ENCODE measurements at regions not wholly inside any gene's neighbourhood (a gene's known extent, or its start where the extent isn't known, plus 50 kb on each side); places are given as distances from the start of the nearest gene placed in this dataset.

DNA sequence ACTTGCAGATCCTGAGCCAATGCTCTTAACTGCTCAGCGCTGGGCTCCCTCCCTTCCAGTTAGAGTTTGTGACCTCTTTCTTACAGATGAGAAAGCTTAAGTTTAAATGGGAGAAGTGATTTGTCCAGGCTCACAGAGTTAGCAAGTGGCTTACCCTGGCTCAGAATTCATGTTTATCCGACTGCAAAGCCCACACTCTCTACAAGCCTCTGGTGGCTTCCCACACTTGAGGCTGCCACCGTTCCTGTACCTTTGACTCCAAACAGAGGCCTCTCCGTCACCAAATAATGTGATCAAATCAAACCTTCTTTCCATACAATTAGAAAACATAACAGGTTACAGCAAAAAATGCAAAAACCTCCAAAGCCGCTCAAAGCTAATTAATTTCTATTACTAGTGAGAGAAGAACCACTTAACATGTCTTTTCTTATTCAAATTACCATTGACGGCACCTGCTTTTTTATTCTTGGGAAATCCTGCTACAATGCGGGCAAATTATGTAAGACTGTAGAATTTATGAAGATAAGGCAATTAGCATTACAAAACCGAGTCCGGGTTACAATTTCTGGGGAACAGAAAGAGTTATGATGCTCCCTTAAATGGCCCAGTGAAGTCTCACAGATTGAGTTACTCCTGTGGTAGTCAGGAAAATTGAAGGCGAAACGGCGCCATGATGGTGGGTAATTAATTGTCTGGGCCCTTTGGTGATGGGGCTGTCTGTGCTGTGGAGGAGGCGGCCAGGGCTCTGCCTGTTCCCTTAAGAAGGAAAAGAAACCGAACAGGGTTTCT is 324.3 kb upstream of the POU3F1 start:
- Histone ChIP-seq H3K36me3 (ENCODE audit: control insufficient read depth, insufficient read depth, low read length, severe bottlenecking) (no peaks in the 10 kb centered on the region), H3K27me3 (replicated peaks; ENCODE audit: control insufficient read depth, insufficient read depth, low read length) (no peaks in the 10 kb centered on the region), H3K4me3 (ENCODE audit: low read length) (no peak overlapping the region), H3K4me1 (ENCODE audit: control insufficient read depth, insufficient read depth, low read length) (no peaks in the 10 kb centered on the region), H3K9ac (ENCODE audit: low read length) (no peak overlapping the region), H3K9me3 (ENCODE audit: control insufficient read depth, low read length) (peaks cover 21% of the 10 kb centered on the region)
- no peak for DNase-seq (ENCODE audit: low read depth)

GRCh38 chr1:38365242-38365641 is 318.6 kb upstream of the POU3F1 start:
- Histone ChIP-seq H3K4me1 (ENCODE audit: control insufficient read depth, insufficient read depth, low read length) (no peaks in the 10 kb centered on the region), H3K9ac (ENCODE audit: low read length) (no peak overlapping the region), H3K36me3 (ENCODE audit: control insufficient read depth, insufficient read depth, low read length, severe bottlenecking) (no peaks in the 10 kb centered on the region), H3K27me3 (replicated peaks; ENCODE audit: control insufficient read depth, insufficient read depth, low read length) (no peaks in the 10 kb centered on the region), H3K9me3 (ENCODE audit: control insufficient read depth, low read length) (no peaks in the 10 kb centered on the region), H3K4me3 (ENCODE audit: low read length) (no peak overlapping the region)
- no peak for DNase-seq (ENCODE audit: low read depth)

DNA sequence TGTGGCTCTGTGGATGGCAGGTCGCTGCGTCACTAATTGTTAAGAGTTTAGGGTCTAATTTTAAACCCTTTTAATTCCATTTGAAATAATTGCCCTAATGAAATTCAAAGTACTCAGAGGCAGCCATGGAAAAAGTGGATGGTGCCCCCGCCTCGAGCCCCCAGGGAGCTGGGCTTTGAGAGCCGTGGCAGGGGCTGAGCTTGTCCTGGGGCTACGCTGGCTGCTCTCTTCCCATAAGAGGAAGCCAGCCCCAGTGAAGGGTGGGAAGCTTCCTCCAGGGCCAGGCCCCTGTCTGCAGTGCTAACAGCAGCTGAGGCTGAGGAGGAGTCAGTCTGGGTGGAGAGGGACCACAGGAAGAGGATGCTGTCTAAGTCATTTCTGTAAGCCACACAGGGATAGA is 315.0 kb upstream of the POU3F1 start:
- H3K9me3 ChIP-seq (ENCODE audit: control insufficient read depth, low read length), result peaks cover 2% of the 10 kb centered on the region
- no peaks in the 10 kb centered on the region for H3K27me3 ChIP-seq (replicated peaks; ENCODE audit: control insufficient read depth, insufficient read depth, low read length)
- no peak for DNase-seq (ENCODE audit: low read depth)
- no peak overlapping the region for H3K4me3 ChIP-seq (ENCODE audit: low read length)
- no peaks in the 10 kb centered on the region for H3K36me3 ChIP-seq (ENCODE audit: control insufficient read depth, insufficient read depth, low read length, severe bottlenecking)
- no peaks in the 10 kb centered on the region for H3K4me1 ChIP-seq (ENCODE audit: control insufficient read depth, insufficient read depth, low read length)
- no peak overlapping the region for H3K9ac ChIP-seq (ENCODE audit: low read length)

- no peak for DNase-seq (ENCODE audit: low read depth)
- Histone ChIP-seq H3K9ac (ENCODE audit: low read length) (no peak overlapping the region), H3K9me3 (ENCODE audit: control insufficient read depth, low read length) (peaks cover 2% of the 10 kb centered on the region), H3K4me3 (ENCODE audit: low read length) (no peak overlapping the region), H3K36me3 (ENCODE audit: control insufficient read depth, insufficient read depth, low read length, severe bottlenecking) (no peaks in the 10 kb centered on the region), H3K27me3 (replicated peaks; ENCODE audit: control insufficient read depth, insufficient read depth, low read length) (no peaks in the 10 kb centered on the region), H3K4me1 (ENCODE audit: control insufficient read depth, insufficient read depth, low read length) (no peaks in the 10 kb centered on the region)
Measured at GRCh38 chr1:38360807-38361206, 314.2 kb upstream of the POU3F1 start.

DNA sequence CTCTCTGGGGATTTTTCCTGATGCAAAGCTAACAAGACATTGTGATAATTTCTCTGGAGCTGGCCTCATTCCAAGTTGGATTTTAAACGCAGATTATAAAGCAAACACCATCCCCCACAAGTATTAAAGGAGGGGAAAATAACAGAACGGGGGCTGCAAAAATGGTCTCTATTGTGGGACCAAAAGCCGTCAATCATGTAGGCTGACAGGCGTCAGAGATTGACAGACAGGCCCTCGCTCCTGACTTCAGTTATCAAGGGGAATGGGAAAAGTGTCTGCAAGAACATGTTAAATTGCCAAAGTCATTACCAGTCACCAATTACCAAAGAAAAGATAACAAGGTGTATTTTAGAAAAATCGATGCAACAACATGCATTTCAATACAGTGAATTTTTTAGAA is 307.4 kb upstream of the POU3F1 start:
- Histone ChIP-seq H3K4me3 (ENCODE audit: low read length) (no peak overlapping the region), H3K36me3 (ENCODE audit: control insufficient read depth, insufficient read depth, low read length, severe bottlenecking) (no peaks in the 10 kb centered on the region), H3K9ac (ENCODE audit: low read length) (no peak overlapping the region), H3K4me1 (ENCODE audit: control insufficient read depth, insufficient read depth, low read length) (no peaks in the 10 kb centered on the region), H3K9me3 (ENCODE audit: control insufficient read depth, low read length) (peaks cover 10% of the 10 kb centered on the region), H3K27me3 (replicated peaks; ENCODE audit: control insufficient read depth, insufficient read depth, low read length) (no peaks in the 10 kb centered on the region)
- DNase-seq (ENCODE audit: low read depth), result no peak

DNA sequence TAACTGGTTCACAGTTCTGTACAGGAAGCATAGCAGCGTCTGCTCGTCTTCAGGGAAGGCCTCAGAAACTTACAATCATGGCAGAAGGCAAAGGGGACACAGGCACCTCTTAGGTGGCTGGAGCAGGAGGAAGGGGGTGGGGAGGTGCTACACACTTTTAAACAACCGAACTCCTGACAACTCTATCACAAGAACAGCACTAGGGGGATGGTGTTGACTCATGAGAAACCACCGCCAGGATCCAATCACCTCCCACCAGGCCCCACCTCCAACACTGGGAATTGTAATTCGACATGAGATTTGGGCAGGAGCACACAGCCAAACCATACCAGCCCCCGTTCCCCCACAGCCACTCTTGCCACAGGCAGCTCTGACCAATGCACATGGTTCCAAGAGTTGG is 306.3 kb upstream of the POU3F1 start:
- H3K27me3 ChIP-seq (replicated peaks; ENCODE audit: control insufficient read depth, insufficient read depth, low read length), result no peaks in the 10 kb centered on the region
- H3K4me3 ChIP-seq (ENCODE audit: low read length), result no peak overlapping the region
- DNase-seq (ENCODE audit: low read depth), result no peak
- no peak overlapping the region for H3K9ac ChIP-seq (ENCODE audit: low read length)
- no peaks in the 10 kb centered on the region for H3K4me1 ChIP-seq (ENCODE audit: control insufficient read depth, insufficient read depth, low read length)
- no peaks in the 10 kb centered on the region for H3K36me3 ChIP-seq (ENCODE audit: control insufficient read depth, insufficient read depth, low read length, severe bottlenecking)
- peaks cover 10% of the 10 kb centered on the region for H3K9me3 ChIP-seq (ENCODE audit: control insufficient read depth, low read length)

DNA sequence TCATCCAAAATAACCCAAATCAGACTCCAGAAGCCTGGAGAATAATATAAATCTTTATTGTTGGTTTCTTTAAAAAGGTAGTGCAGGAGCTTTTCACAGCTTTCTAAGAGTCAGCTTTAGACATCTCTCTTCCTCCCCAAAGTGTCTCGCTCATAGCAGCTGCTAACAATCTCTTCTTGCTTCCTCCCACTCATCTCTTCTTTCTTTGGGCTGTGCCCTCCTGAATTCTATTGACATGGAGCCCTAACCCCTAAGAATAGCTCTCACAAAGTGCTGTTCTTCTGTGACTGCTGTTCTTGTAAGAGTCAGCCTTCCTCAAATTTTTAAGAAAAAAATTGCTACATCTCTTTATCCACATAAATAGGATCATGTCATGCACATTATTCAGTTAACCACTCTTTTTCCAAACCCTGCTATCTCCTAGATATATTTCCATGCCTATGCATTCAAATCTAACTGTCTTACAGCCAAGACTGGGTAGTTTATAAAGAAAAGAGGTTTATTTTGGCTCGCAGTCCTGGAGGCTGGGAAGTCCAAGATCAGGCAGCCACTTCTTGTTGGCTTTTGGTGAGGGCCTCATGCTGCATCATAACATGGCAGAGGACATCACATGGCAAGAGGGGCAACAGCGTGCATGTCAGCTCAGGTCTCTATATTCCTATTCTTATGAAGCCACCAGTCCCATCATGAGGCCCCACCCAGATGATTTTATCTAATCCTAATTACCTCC is 301.0 kb upstream of the POU3F1 start:
- Histone ChIP-seq H3K4me1 (ENCODE audit: control insufficient read depth, insufficient read depth, low read length) (no peaks in the 10 kb centered on the region), H3K36me3 (ENCODE audit: control insufficient read depth, insufficient read depth, low read length, severe bottlenecking) (no peaks in the 10 kb centered on the region), H3K27me3 (replicated peaks; ENCODE audit: control insufficient read depth, insufficient read depth, low read length) (no peaks in the 10 kb centered on the region), H3K9me3 (ENCODE audit: control insufficient read depth, low read length) (peaks cover 17% of the 10 kb centered on the region), H3K9ac (ENCODE audit: low read length) (no peak overlapping the region), H3K4me3 (ENCODE audit: low read length) (no peak overlapping the region)
- DNase-seq (ENCODE audit: low read depth), result no peak

GRCh38 chr1:38344716-38345115 is 298.1 kb upstream of the POU3F1 start:
- Histone ChIP-seq H3K27me3 (replicated peaks; ENCODE audit: control insufficient read depth, insufficient read depth, low read length) (no peaks in the 10 kb centered on the region), H3K4me1 (ENCODE audit: control insufficient read depth, insufficient read depth, low read length) (no peaks in the 10 kb centered on the region), H3K9ac (ENCODE audit: low read length) (no peak overlapping the region), H3K9me3 (ENCODE audit: control insufficient read depth, low read length) (peaks cover 7% of the 10 kb centered on the region), H3K4me3 (ENCODE audit: low read length) (no peak overlapping the region), H3K36me3 (ENCODE audit: control insufficient read depth, insufficient read depth, low read length, severe bottlenecking) (no peaks in the 10 kb centered on the region)
- no peak for DNase-seq (ENCODE audit: low read depth)

- H3K9ac ChIP-seq (ENCODE audit: low read length), result no peak overlapping the region
- H3K27me3 ChIP-seq (replicated peaks; ENCODE audit: control insufficient read depth, insufficient read depth, low read length), result no peaks in the 10 kb centered on the region
- no peaks in the 10 kb centered on the region for H3K4me1 ChIP-seq (ENCODE audit: control insufficient read depth, insufficient read depth, low read length)
- no peak overlapping the region for H3K4me3 ChIP-seq (ENCODE audit: low read length)
- no peaks in the 10 kb centered on the region for H3K36me3 ChIP-seq (ENCODE audit: control insufficient read depth, insufficient read depth, low read length, severe bottlenecking)
- DNase-seq (ENCODE audit: low read depth), result no peak
- H3K9me3 ChIP-seq (ENCODE audit: control insufficient read depth, low read length), result peaks cover 7% of the 10 kb centered on the region
Measured at GRCh38 chr1:38341694-38342093, 295.1 kb upstream of the POU3F1 start.

DNA sequence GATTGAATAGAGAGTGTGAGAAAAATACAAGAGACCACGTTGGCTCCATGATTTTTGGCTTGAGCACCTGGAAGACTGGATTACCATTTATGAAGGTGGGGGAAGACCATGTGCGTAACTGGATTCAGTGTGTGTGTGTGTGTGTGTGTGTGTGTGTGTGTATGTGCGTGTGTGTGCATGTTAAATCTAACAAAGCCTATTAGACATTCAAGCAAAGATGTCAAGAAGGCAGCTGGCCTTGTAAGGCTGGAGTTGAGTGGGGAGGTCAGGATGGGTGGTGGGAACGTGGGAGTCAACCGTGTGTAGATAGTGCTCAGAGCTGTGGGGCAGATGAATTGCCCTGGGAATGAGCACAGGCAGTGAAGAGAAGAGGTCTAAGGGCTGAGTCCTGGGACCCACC is 293.8 kb upstream of the POU3F1 start:
- H3K36me3 ChIP-seq (ENCODE audit: control insufficient read depth, insufficient read depth, low read length, severe bottlenecking), result no peaks in the 10 kb centered on the region
- H3K4me3 ChIP-seq (ENCODE audit: low read length), result no peak overlapping the region
- H3K4me1 ChIP-seq (ENCODE audit: control insufficient read depth, insufficient read depth, low read length), result no peaks in the 10 kb centered on the region
- no peaks in the 10 kb centered on the region for H3K27me3 ChIP-seq (replicated peaks; ENCODE audit: control insufficient read depth, insufficient read depth, low read length)
- no peak overlapping the region for H3K9ac ChIP-seq (ENCODE audit: low read length)
- H3K9me3 ChIP-seq (ENCODE audit: control insufficient read depth, low read length), result no peaks in the 10 kb centered on the region
- no peak for DNase-seq (ENCODE audit: low read depth)

DNA sequence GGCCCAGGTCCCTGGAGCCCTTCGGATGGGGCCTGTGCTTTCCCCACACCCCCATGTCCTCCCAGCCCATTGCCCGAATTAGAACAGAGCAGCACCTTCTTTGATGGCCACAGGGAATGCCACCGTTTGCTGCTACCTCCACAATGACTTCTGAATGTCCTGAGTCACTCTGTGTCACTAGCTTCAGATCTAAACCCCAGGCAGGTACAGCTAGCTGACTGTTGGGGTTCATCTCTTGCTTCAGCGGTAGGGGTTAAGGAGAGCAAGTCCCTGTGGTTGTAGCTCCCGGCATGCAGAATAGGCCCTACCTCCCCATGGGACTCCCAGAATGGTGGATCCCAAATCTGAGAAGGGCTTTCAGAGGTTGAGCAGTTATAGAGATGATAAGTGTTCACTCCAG is 291.1 kb upstream of the POU3F1 start:
- no peak for DNase-seq (ENCODE audit: low read depth)
- H3K4me3 ChIP-seq (ENCODE audit: low read length), result no peak overlapping the region
- H3K27me3 ChIP-seq (replicated peaks; ENCODE audit: control insufficient read depth, insufficient read depth, low read length), result no peaks in the 10 kb centered on the region
- no peaks in the 10 kb centered on the region for H3K36me3 ChIP-seq (ENCODE audit: control insufficient read depth, insufficient read depth, low read length, severe bottlenecking)
- H3K4me1 ChIP-seq (ENCODE audit: control insufficient read depth, insufficient read depth, low read length), result no peaks in the 10 kb centered on the region
- H3K9me3 ChIP-seq (ENCODE audit: control insufficient read depth, low read length), result no peaks in the 10 kb centered on the region
- H3K9ac ChIP-seq (ENCODE audit: low read length), result no peak overlapping the region

Data from adipocyte (in vitro differentiated cells).